ENCODE measurements at regions not wholly inside any gene's neighbourhood (a gene's known extent, or its start where the extent isn't known, plus 50 kb on each side); places are given as distances from the start of the nearest gene placed in this dataset.

- CTCF ChIA-PET = interaction anchor here (0.6 kb wide), 1 partner anchor 19 kb away, joined by 4 read pairs; no protein-coding TSS in a partner anchor
- POLR2A ChIA-PET = no interaction called here
- TF ChIP-seq TARDBP (IDR thresholded peaks at IDR 0.05) (no peak), BHLHE40 (IDR thresholded peaks at IDR 0.05; ENCODE audit: borderline replicate concordance) (no peak), SP1 (IDR thresholded peaks at IDR 0.05) (no peak), ZNF384 (IDR thresholded peaks at IDR 0.05) (no peak), ARNT (IDR thresholded peaks at IDR 0.05) (no peak), ELF4 (IDR thresholded peaks at IDR 0.05) (no peak), FOXM1 (IDR thresholded peaks at IDR 0.05; ENCODE audit: borderline replicate concordance) (no peak), HDGF (IDR thresholded peaks at IDR 0.05; ENCODE audit: borderline replicate concordance) (no peak), L3MBTL2 (conservative IDR thresholded peaks at IDR 0.05) (no peak), CTBP1 (IDR thresholded peaks at IDR 0.05; ENCODE audit: borderline replicate concordance) (no peak), LEF1 (IDR thresholded peaks at IDR 0.05; ENCODE audit: borderline replicate concordance) (no peak), FOXA1 (IDR thresholded peaks at IDR 0.05) (no peak)
- TF ChIP-seq, protein P1, sequence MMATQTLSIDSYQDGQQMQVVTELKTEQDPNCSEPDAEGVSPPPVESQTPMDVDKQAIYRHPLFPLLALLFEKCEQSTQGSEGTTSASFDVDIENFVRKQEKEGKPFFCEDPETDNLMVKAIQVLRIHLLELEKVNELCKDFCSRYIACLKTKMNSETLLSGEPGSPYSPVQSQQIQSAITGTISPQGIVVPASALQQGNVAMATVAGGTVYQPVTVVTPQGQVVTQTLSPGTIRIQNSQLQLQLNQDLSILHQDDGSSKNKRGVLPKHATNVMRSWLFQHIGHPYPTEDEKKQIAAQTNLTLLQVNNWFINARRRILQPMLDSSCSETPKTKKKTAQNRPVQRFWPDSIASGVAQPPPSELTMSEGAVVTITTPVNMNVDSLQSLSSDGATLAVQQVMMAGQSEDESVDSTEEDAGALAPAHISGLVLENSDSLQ (IDR thresholded peaks at IDR 0.05) = no peak
- DNase-seq (ENCODE audit: extremely low spot score) = no peak
These were observed 89.0 kb upstream of the PTPRR start for GRCh38 chr12:71009430-71010142.

GRCh38 chr12:71008616-71009015, 88.1 kb upstream of the PTPRR start:
- no peak for TF ChIP-seq L3MBTL2 (conservative IDR thresholded peaks at IDR 0.05)
- TF ChIP-seq NFRKB (IDR thresholded peaks at IDR 0.05) = no peak
- no peak for TF ChIP-seq ELF4 (IDR thresholded peaks at IDR 0.05)
- no peak for TF ChIP-seq CTBP1 (IDR thresholded peaks at IDR 0.05; ENCODE audit: borderline replicate concordance)
- TF ChIP-seq FOXM1 (IDR thresholded peaks at IDR 0.05; ENCODE audit: borderline replicate concordance) = no peak
- no peak for TF ChIP-seq HDGF (IDR thresholded peaks at IDR 0.05; ENCODE audit: borderline replicate concordance)
- TF ChIP-seq SP1 (IDR thresholded peaks at IDR 0.05) = no peak
- TF ChIP-seq FOXA1 (IDR thresholded peaks at IDR 0.05) = no peak
- TF ChIP-seq ARNT (IDR thresholded peaks at IDR 0.05) = no peak
- TF ChIP-seq ZNF384 (IDR thresholded peaks at IDR 0.05) = no peak
- no peak for TF ChIP-seq FOXK2 (IDR thresholded peaks at IDR 0.05)
- no peak for TF ChIP-seq BHLHE40 (IDR thresholded peaks at IDR 0.05; ENCODE audit: borderline replicate concordance)
- no peak for TF ChIP-seq SUZ12 (IDR thresholded peaks at IDR 0.05)
- TF ChIP-seq, protein P1 (IDR thresholded peaks at IDR 0.05) = no peak
- no peak for TF ChIP-seq TARDBP (IDR thresholded peaks at IDR 0.05)
- POLR2A ChIA-PET = no interaction called here
- CTCF ChIA-PET = no interaction called here
- DNase-seq (ENCODE audit: extremely low spot score) = no peak

DNA sequence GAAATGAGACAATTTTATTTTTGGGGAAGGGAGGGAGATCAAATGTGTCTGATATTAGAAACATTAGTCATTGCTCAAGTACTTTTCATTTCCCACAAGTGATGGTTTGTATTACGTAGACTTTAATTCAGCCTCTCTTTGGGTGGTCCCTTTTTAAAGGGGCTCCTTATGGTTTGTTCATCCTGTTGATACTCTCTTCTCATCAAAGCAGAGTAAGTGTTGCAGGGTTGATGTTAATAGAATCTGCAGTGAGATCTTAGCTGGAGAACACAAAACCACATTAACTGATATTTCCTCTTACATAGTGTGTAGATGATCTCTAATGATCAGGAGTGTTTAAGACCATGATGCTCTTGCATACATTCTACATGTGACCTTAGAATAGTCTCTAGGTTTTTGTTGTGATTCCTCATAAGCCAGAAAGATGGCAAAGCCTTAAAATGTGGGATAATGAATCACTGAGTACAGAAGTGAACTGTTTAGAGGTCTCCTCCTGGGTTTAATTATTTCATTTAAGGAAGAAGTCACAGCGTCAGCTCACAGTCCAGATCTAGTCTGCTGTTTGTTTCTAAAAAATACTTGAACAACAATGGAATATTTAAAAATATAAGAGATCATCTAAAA, 87.4 kb upstream of the PTPRR start:
- no peak for DNase-seq (ENCODE audit: extremely low spot score)
- ChIA-PET POLR2A (no interaction called here), CTCF (no interaction called here)
- no peak for TF ChIP-seq HDGF (IDR thresholded peaks at IDR 0.05; ENCODE audit: borderline replicate concordance)
- TF ChIP-seq, protein P1 (IDR thresholded peaks at IDR 0.05) = no peak
- no peak for TF ChIP-seq FOXA1 (IDR thresholded peaks at IDR 0.05)
- no peak for TF ChIP-seq ELF4 (IDR thresholded peaks at IDR 0.05)
- no peak for TF ChIP-seq NFRKB (IDR thresholded peaks at IDR 0.05)
- no peak for TF ChIP-seq FOXK2 (IDR thresholded peaks at IDR 0.05)
- TF ChIP-seq L3MBTL2 (conservative IDR thresholded peaks at IDR 0.05) = no peak
- TF ChIP-seq TARDBP (IDR thresholded peaks at IDR 0.05) = no peak
- TF ChIP-seq LEF1 (IDR thresholded peaks at IDR 0.05; ENCODE audit: borderline replicate concordance) = no peak
- no peak for TF ChIP-seq CTBP1 (IDR thresholded peaks at IDR 0.05; ENCODE audit: borderline replicate concordance)
- no peak for TF ChIP-seq SUZ12 (IDR thresholded peaks at IDR 0.05)
- no peak for TF ChIP-seq ARNT (IDR thresholded peaks at IDR 0.05)
- TF ChIP-seq BHLHE40 (IDR thresholded peaks at IDR 0.05; ENCODE audit: borderline replicate concordance) = no peak
- no peak for TF ChIP-seq SP1 (IDR thresholded peaks at IDR 0.05)
- no peak for TF ChIP-seq ZNF384 (IDR thresholded peaks at IDR 0.05)
- no peak for TF ChIP-seq FOXM1 (IDR thresholded peaks at IDR 0.05; ENCODE audit: borderline replicate concordance)

DNA sequence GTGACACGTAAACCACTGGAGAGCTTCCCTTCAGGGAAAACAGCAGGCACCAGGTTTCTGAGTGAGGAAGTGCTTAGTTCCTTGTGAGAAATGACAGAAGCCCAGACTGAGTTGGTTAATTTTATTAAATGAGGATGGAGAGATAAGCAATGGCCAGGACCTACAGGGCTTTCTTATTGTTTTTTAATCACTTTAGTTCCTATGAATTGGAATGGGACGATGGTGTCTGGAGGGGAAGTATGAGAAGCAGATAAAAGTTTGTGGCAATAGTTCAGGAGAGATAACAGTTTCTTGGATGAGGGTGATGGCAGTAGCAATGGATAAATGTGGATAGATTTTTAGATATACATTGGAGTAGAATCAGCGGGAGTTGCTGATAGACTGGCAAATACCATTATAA, 86.5 kb upstream of the PTPRR start:
- TF ChIP-seq HDGF (IDR thresholded peaks at IDR 0.05; ENCODE audit: borderline replicate concordance) = no peak
- no peak for TF ChIP-seq BHLHE40 (IDR thresholded peaks at IDR 0.05; ENCODE audit: borderline replicate concordance)
- no peak for TF ChIP-seq FOXA1 (IDR thresholded peaks at IDR 0.05)
- TF ChIP-seq SP1 (IDR thresholded peaks at IDR 0.05) = no peak
- TF ChIP-seq, protein P1 (IDR thresholded peaks at IDR 0.05) = no peak
- no peak for TF ChIP-seq L3MBTL2 (conservative IDR thresholded peaks at IDR 0.05)
- no peak for TF ChIP-seq ELF4 (IDR thresholded peaks at IDR 0.05)
- TF ChIP-seq TARDBP (IDR thresholded peaks at IDR 0.05) = no peak
- no peak for TF ChIP-seq SUZ12 (IDR thresholded peaks at IDR 0.05)
- no peak for TF ChIP-seq NFRKB (IDR thresholded peaks at IDR 0.05)
- TF ChIP-seq LEF1 (IDR thresholded peaks at IDR 0.05; ENCODE audit: borderline replicate concordance) = no peak
- no peak for TF ChIP-seq ARNT (IDR thresholded peaks at IDR 0.05)
- ChIA-PET POLR2A (no interaction called here), CTCF (interaction anchor here (0.6 kb wide), 1 partner anchor 15 kb away, joined by 4 read pairs; no protein-coding TSS in a partner anchor)
- DNase-seq (ENCODE audit: extremely low spot score) = no peak

DNA sequence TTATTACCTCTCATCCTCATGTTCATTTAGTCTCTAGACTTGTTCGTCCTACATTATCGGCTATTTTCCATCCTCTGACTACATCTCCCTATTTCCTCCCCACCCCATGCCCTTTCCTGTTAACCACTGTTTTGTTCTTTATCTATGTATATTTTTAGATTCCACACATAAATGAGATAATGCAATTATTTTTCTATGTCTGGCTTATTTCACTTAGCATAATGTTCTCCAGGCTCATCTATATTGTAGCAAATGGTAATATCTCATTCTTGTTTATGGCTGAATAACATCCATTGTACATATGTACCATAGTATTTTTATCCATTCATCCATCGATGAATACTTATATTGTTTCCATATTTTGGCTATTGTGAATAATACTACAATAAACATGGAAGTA, 84.6 kb upstream of the PTPRR start:
- no peak for TF ChIP-seq SP1 (IDR thresholded peaks at IDR 0.05)
- TF ChIP-seq FOXK2 (IDR thresholded peaks at IDR 0.05) = no peak
- no peak for TF ChIP-seq CTBP1 (IDR thresholded peaks at IDR 0.05; ENCODE audit: borderline replicate concordance)
- no peak for TF ChIP-seq NFRKB (IDR thresholded peaks at IDR 0.05)
- no peak for TF ChIP-seq ELF4 (IDR thresholded peaks at IDR 0.05)
- no peak for TF ChIP-seq BHLHE40 (IDR thresholded peaks at IDR 0.05; ENCODE audit: borderline replicate concordance)
- TF ChIP-seq ARNT (IDR thresholded peaks at IDR 0.05) = no peak
- TF ChIP-seq TARDBP (IDR thresholded peaks at IDR 0.05) = no peak
- TF ChIP-seq FOXA1 (IDR thresholded peaks at IDR 0.05) = no peak
- TF ChIP-seq HDGF (IDR thresholded peaks at IDR 0.05; ENCODE audit: borderline replicate concordance) = no peak
- no peak for TF ChIP-seq LEF1 (IDR thresholded peaks at IDR 0.05; ENCODE audit: borderline replicate concordance)
- no peak for DNase-seq (ENCODE audit: extremely low spot score)
- ChIA-PET POLR2A (no interaction called here), CTCF (no interaction called here)
